Uterus (tissue), 3 donors: ENCODE measurements at regions not wholly inside any gene's neighbourhood (a gene's known extent, or its start where the extent isn't known, plus 50 kb on each side); places are given as distances from the start of the nearest gene placed in this dataset.

ENCODE experiments used
- DNase-seq, 2 donors: peaks; one replicate each; pipeline ENCODE4 v3.0.0-alpha.2; 2019 to 2020
- H3K27ac ChIP-seq, 2 donors: fragments of 200-600 bp; sonication (generic); 1 replicate in 1 of 2; 2 replicates in 1 of 2; pipeline ENCODE4 v1.5.1; 2016 to 2018
- H3K27me3 ChIP-seq, 2 donors: fragments of 200-600 bp; sonication (generic); one replicate each; pipeline ENCODE4 v1.5.1; 2018 to 2019; ENCODE audit warnings: control low read depth in 1 of 2
- H3K36me3 ChIP-seq, 2 donors: fragments of 200-600 bp; sonication (generic); one replicate each; pipeline ENCODE4 v1.5.1; 2019; ENCODE audit warnings: control low read depth in 1 of 2
- H3K4me1 ChIP-seq, 2 donors: fragments of 200-600 bp; sonication (generic); one replicate each; pipeline ENCODE4 v1.5.1; 2018 to 2019; ENCODE audit warnings: control low read depth in 1 of 2
- H3K4me3 ChIP-seq, 2 donors: fragments of 200-600 bp; sonication (generic); 1 replicate in 1 of 2; 2 replicates in 1 of 2; pipeline ENCODE4 v1.5.1; 2018 to 2019; ENCODE audit warnings: mild to moderate bottlenecking in 1 of 2
- H3K9me3 ChIP-seq, 2 donors: fragments of 200-600 bp; sonication (generic); one replicate each; pipeline ENCODE4 v1.5.1; 2019; ENCODE audit warnings: control low read depth in 1 of 2
- POLR2A ChIP-seq, 2 donors: fragments of 450-650 bp; IDR thresholded peaks; one replicate each; pipeline ENCODE4 v1.6.1; 2016; ENCODE audit warnings: antibody characterized with exemption in 2 of 2, mild to moderate bottlenecking in 1 of 2, moderate library complexity in 1 of 2
- intact Hi-C: fragments of 100-400 bp; cut with DNase I; formaldehyde crosslinking; loops from one replicate; pipeline ENCODE4 v1.15.1; 2023; ENCODE audit warnings: low total_unique reads
- TF ChIP-seq, protein P1 (sequence below), 4 experiments: fragments of 200-600 bp in 2 of 4; fragments of 450-650 bp in 2 of 4; sonication (generic) in 2 of 4; IDR thresholded peaks; one replicate each; pipeline ENCODE4 v1.5.1; 2016 to 2019; ENCODE audit warnings: antibody characterized with exemption in 4 of 4, mild to moderate bottlenecking in 2 of 4, moderate library complexity in 1 of 4
- donor health status: DM: yes; HTN: yes; CAD: no.

DNA sequence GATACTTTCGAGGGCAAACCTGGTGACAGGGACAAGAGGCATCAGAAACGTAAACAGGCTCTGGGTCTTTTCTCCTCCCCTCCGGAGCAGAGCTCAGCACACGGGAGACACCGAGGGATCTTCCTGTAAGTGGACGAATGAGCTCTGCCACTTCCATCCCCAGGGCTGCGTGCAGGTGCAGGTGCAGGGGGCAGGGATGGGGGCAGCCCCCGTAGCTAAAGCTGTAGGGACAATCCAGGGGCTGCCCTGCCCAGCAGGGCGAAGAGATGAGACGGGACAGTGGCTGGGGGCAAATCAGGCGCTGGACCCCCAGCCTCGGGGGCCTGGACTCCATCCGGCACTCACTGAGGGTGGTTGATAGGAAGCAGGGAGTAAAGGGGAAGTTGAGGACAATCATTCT lies 505.4 kb downstream of the BRD1 start:
- Histone ChIP-seq H3K36me3 (no peaks in the 10 kb centered on the region), H3K27ac (no peak overlapping the region), H3K4me1 (no peaks in the 10 kb centered on the region), H3K9me3 (peaks cover 0 to 2% of the 10 kb centered on the region in 2 donors), H3K27me3 (no peaks in the 10 kb centered on the region), H3K4me3 (no peak overlapping the region)
- no peak for DNase-seq
- intact Hi-C loops, result no loop called here
- TF ChIP-seq, protein P1, sequence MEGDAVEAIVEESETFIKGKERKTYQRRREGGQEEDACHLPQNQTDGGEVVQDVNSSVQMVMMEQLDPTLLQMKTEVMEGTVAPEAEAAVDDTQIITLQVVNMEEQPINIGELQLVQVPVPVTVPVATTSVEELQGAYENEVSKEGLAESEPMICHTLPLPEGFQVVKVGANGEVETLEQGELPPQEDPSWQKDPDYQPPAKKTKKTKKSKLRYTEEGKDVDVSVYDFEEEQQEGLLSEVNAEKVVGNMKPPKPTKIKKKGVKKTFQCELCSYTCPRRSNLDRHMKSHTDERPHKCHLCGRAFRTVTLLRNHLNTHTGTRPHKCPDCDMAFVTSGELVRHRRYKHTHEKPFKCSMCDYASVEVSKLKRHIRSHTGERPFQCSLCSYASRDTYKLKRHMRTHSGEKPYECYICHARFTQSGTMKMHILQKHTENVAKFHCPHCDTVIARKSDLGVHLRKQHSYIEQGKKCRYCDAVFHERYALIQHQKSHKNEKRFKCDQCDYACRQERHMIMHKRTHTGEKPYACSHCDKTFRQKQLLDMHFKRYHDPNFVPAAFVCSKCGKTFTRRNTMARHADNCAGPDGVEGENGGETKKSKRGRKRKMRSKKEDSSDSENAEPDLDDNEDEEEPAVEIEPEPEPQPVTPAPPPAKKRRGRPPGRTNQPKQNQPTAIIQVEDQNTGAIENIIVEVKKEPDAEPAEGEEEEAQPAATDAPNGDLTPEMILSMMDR (IDR thresholded peaks at IDR 0.05), result no peak
- TF ChIP-seq POLR2A (IDR thresholded peaks at IDR 0.05), result no peak

DNA sequence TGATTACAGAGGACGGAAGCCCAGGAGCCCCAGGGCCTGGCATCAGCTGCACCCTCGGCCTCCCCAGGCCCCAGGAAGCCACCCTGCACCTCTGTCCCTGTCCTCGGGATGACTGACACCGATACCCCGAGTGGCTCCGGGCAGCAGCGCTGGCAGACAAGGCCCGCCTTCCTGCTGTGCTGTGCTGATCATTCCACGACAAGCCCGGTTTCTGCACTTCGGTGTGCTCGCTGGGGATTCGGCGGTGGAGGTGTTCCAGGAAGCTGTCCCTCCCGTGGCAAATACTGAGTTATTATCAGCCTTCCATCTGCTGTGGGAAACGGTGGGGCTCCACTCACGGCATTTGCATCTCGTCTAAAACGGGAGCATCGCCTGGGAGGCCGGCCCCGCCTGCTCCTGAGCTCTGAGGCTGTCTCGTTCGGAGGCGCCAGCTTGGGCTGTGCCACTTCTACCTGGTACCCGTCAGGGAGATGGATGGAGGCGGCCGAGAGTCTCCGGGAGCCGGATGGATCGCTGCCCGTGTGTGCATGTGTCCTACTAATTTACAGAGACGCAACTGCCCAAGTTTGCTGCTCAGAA lies 506.1 kb downstream of the BRD1 start:
- Histone ChIP-seq H3K27ac (no peak overlapping the region), H3K27me3 (no peaks in the 10 kb centered on the region), H3K9me3 (no peaks in the 10 kb centered on the region), H3K36me3 (no peaks in the 10 kb centered on the region), H3K4me1 (no peaks in the 10 kb centered on the region), H3K4me3 (no peak overlapping the region)
- no peak for DNase-seq
- TF ChIP-seq, protein P1 (IDR thresholded peaks at IDR 0.05), result no peak
- TF ChIP-seq POLR2A (IDR thresholded peaks at IDR 0.05), result no peak
- intact Hi-C loops, result no loop called here

DNA sequence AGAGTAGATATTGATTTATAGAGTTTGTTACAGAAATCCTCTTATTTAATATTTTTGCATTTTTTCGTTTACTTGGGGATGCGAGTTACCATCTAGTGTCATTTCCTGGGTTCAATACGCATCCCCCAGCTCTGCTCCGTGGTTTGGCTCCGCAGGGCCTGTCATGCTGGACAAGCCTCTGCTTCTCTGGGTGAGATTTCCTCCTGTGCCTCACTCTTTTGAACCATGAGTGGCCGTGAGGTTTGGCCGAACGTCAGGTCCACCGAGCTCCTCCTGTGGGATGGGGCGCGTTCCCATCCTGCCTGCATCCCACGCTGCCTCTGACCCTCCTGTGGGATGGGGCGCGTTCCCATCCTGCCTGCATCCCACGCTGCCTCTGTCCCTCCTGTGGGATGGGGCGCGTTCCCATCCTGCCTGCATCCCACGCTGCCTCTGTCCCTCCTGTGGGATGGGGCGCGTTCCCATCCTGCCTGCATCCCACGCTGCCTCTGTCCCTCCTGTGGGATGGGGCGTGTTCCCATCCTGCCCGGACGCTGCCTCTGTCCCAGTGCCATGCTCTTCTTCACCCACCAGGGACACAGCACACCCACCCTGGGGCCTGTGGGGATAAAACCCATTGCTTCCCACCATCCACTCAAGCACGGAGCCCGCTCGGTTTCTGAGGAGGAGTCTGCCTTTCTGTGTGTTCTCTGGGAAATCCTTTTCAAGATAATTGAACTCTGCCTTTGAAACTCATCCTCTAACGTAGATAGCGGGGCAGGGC lies 506.8 kb downstream of the BRD1 start:
- TF ChIP-seq POLR2A (IDR thresholded peaks at IDR 0.05), result no peak
- TF ChIP-seq, protein P1 (IDR thresholded peaks at IDR 0.05), result no peak
- DNase-seq, result no peak
- H3K4me1 ChIP-seq, result no peaks in the 10 kb centered on the region
- intact Hi-C loops, result no loop called here
- no peaks in the 10 kb centered on the region for H3K9me3 ChIP-seq
- no peak overlapping the region for H3K27ac ChIP-seq
- H3K27me3 ChIP-seq, result no peaks in the 10 kb centered on the region
- no peak overlapping the region for H3K4me3 ChIP-seq
- no peaks in the 10 kb centered on the region for H3K36me3 ChIP-seq

DNA sequence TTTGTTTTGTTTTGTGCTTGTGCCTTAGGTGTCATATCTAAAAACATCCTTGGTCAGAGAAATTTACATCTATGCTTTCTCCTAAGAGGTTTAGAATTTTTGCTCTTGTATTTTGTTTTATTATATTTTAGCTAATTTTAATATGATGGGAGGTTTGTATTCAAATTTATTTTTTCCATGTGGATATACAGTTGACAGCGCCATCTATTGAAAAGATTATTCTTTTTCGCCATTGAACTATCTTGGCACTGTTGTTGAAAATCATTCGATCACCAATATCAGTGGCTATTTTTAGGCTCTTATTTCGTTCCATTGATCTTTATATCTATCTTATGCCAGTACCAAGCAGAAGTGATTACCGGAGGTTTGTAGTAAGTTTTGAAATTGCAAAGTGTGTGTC lies 510.3 kb downstream of the BRD1 start:
- H3K27me3 ChIP-seq, result no peaks in the 10 kb centered on the region
- no peak for DNase-seq
- no peak overlapping the region for H3K4me3 ChIP-seq
- TF ChIP-seq, protein P1 (IDR thresholded peaks at IDR 0.05), result no peak
- no peak for TF ChIP-seq POLR2A (IDR thresholded peaks at IDR 0.05)
- intact Hi-C loops, result no loop called here
- no peaks in the 10 kb centered on the region for H3K36me3 ChIP-seq
- no peak overlapping the region for H3K27ac ChIP-seq
- no peaks in the 10 kb centered on the region for H3K9me3 ChIP-seq
- no peaks in the 10 kb centered on the region for H3K4me1 ChIP-seq

DNA sequence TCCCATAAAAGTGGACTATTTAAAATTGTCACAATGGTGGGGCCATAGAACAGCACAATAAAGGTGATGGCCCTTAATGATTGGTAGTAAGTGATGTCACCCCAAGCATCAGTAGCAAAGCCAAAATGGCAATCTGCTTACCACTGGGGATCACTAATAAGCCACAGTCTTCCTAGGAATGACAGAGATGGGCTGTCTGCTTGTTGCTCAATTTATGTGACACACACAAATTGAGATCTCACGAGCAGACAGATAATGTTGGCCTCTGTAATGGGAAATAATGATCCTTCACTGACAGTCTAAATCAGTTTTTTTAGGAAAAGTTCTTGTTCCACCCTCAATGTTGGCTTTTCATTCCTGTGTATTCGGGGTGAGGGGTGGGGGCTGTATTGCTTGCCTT lies 515.1 kb downstream of the BRD1 start:
- H3K27me3 ChIP-seq, result no peaks in the 10 kb centered on the region

More for the DNA sequence above, 515.1 kb downstream of the BRD1 start:
- Histone ChIP-seq H3K27ac (no peak overlapping the region), H3K36me3 (no peaks in the 10 kb centered on the region), H3K4me1 (no peaks in the 10 kb centered on the region), H3K9me3 (no peaks in the 10 kb centered on the region), H3K4me3 (no peak overlapping the region)
- TF ChIP-seq POLR2A (IDR thresholded peaks at IDR 0.05), result no peak
- TF ChIP-seq, protein P1 (IDR thresholded peaks at IDR 0.05), result no peak
- intact Hi-C loops, result no loop called here
- DNase-seq, result no peak
